A549 (cell line): ENCODE measurements at regions not wholly inside any gene's neighbourhood (a gene's known extent, or its start where the extent isn't known, plus 50 kb on each side); places are given as distances from the start of the nearest gene placed in this dataset.

ENCODE experiments used
- ATAC-seq, 2 experiments: fragments of 200-7000 bp in 1 of 2; fragments of >200 bp in 1 of 2; cut with Nextera tagmentation in 1 of 2; cut with Tn5 transposase in 1 of 2; 3 replicates each; pipeline versions ENCODE4 v1.8.0 to v1.9.1; 2018 to 2020; ENCODE audit warnings: mild to moderate bottlenecking in 1 of 2, moderate library complexity in 1 of 2
- CTCF ChIA-PET: fragments of 300-600 bp; sonication (Branson Sonifier 250); formaldehyde crosslinking; extraction: SDS; loops from one replicate; lab custom pipeline; 2021; ENCODE audit warnings: antibody characterized with exemption, inconsistent platforms; lab: Yijun Ruan, JAX
- POLR2A ChIA-PET: fragments of 350-600 bp; formaldehyde crosslinking; extraction: SDS; loops from one replicate; lab custom pipeline; 2021; ENCODE audit warnings: antibody characterized with exemption, inconsistent platforms; lab: Yijun Ruan, JAX
- DNase-seq, 2 experiments: peaks; one replicate each; pipeline versions ENCODE4 v3.0.0 to v3.0.0-alpha.2; 2011 to 2016; ENCODE audit warnings: low read depth in 1 of 2, low spot score in 1 of 2
- FAIRE-seq: peaks from 2 replicates; lab custom pipeline; 2011; peaks lifted over from hg19 to GRCh38; lab: Jason Lieb, UNC
- H3K27ac ChIP-seq, 2 experiments: fragments of >200 bp; sonication (Bioruptor Twin); formaldehyde crosslinking; 3 replicates each; pipeline ENCODE4 v1.5.1; 2016 to 2017
- H3K4me1 ChIP-seq: fragments of >200 bp; sonication (Bioruptor Twin); formaldehyde crosslinking; 3 replicates; pipeline ENCODE4 v1.6.1; 2016
- H3K4me2 ChIP-seq: fragments of >200 bp; sonication (Bioruptor Twin); formaldehyde crosslinking; 3 replicates; pipeline ENCODE4 v1.6.1; 2016
- H3K4me3 ChIP-seq: fragments of >200 bp; sonication (Bioruptor Twin); formaldehyde crosslinking; 3 replicates; pipeline ENCODE4 v1.5.1; 2016
- H3K9me3 ChIP-seq: fragments of >200 bp; sonication (Bioruptor Twin); formaldehyde crosslinking; 3 replicates; pipeline ENCODE4 v1.6.1; 2016
- BCL3 ChIP-seq: fragments of >200 bp; sonication (Bioruptor Twin); formaldehyde crosslinking; IDR thresholded peaks from 3 replicates; pipeline ENCODE4 v1.6.1; 2016
- BHLHE40 ChIP-seq: IDR thresholded peaks from 2 replicates; pipeline ENCODE4 v1.6.1; 2012; ENCODE audit warnings: low read depth, low read length, inconsistent platforms
- CBX2 ChIP-seq: fragments of 200-600 bp; sonication (generic); IDR thresholded peaks from 2 replicates; pipeline ENCODE4 v1.6.1; 2016; ENCODE audit warnings: low read depth, mild to moderate bottlenecking, borderline replicate concordance
- CEBPB ChIP-seq, 2 experiments: fragments of >200 bp in 1 of 2; sonication (Bioruptor Twin) in 1 of 2; formaldehyde crosslinking in 1 of 2; IDR thresholded peaks; 2 replicates each; pipeline ENCODE4 v1.6.1; 2012 to 2016
- CHD4 ChIP-seq: fragments of 200-600 bp; sonication (generic); IDR thresholded peaks from 2 replicates; pipeline ENCODE4 v1.6.1; 2016; ENCODE audit warnings: antibody characterized with exemption, mild to moderate bottlenecking, borderline replicate concordance
- EHF ChIP-seq: fragments of 250-450 bp; sonication (Bioruptor Pico); IDR thresholded peaks from 2 replicates; pipeline ENCODE4 v1.5.0; 2020; ENCODE audit warnings: mild to moderate bottlenecking
- EHMT2 ChIP-seq: fragments of 200-600 bp; sonication (generic); IDR thresholded peaks from 2 replicates; pipeline ENCODE4 v1.6.1; 2016; ENCODE audit warnings: antibody characterized with exemption, low read depth, mild to moderate bottlenecking, moderate library complexity
- ELK1 ChIP-seq: fragments of 150-350 bp; IDR thresholded peaks from 2 replicates; pipeline ENCODE4 v1.6.1; 2014; ENCODE audit warnings: low read depth, mild to moderate bottlenecking, low read length
- ESRRA ChIP-seq: fragments of 150-350 bp; IDR thresholded peaks from 2 replicates; pipeline ENCODE4 v1.6.1; 2014; ENCODE audit warnings: mild to moderate bottlenecking, low read length, borderline replicate concordance
- FOXS1 ChIP-seq: fragments of 250-450 bp; sonication (Bioruptor Pico); IDR thresholded peaks from 2 replicates; pipeline ENCODE4 v1.5.0; 2020; ENCODE audit warnings: mild to moderate bottlenecking, moderate library complexity
- HDAC2 ChIP-seq: fragments of 200-600 bp; sonication (generic); IDR thresholded peaks from 2 replicates; pipeline ENCODE4 v1.6.1; 2016
- HOXA7 ChIP-seq: fragments of 250-450 bp; sonication (Bioruptor Pico); IDR thresholded peaks from 2 replicates; pipeline ENCODE4 v1.5.0; 2020; ENCODE audit warnings: mild to moderate bottlenecking, moderate library complexity
- JUNB ChIP-seq: fragments of >200 bp; sonication (Bioruptor Twin); formaldehyde crosslinking; IDR thresholded peaks from 2 replicates; pipeline ENCODE4 v1.6.1; 2016
- KDM5A ChIP-seq: fragments of 200-600 bp; sonication (generic); IDR thresholded peaks from 2 replicates; pipeline ENCODE4 v1.6.1; 2016; ENCODE audit warnings: antibody characterized with exemption, mild to moderate bottlenecking
- NPAS2 ChIP-seq: fragments of 250-450 bp; sonication (Bioruptor Pico); IDR thresholded peaks from 2 replicates; pipeline ENCODE4 v1.8.0; 2022; ENCODE audit warnings: mild to moderate bottlenecking, moderate library complexity, borderline replicate concordance
- NR3C1 ChIP-seq: fragments of >200 bp; sonication (Bioruptor Twin); formaldehyde crosslinking; IDR thresholded peaks from 3 replicates; pipeline ENCODE4 v1.6.1; 2017
- REST ChIP-seq: fragments of 200-600 bp; sonication (generic); IDR thresholded peaks from 2 replicates; pipeline ENCODE4 v1.6.1; 2016; ENCODE audit warnings: antibody characterized with exemption, mild to moderate bottlenecking, moderate library complexity
- SMC3 ChIP-seq: fragments of >200 bp; sonication (Bioruptor Twin); formaldehyde crosslinking; IDR thresholded peaks from 3 replicates; pipeline ENCODE4 v1.6.1; 2018; ENCODE audit warnings: inconsistent platforms
- USF2 ChIP-seq: fragments of 450-650 bp; IDR thresholded peaks from 2 replicates; pipeline ENCODE4 v1.6.1; 2014; ENCODE audit warnings: antibody characterized with exemption
- WGBS: methylation state at CpG from one replicate; pipeline ENCODE4 v1.1.6; 2017; ENCODE audit errors: missing lambda C conversion rate; 5-methylcytosine and 5-hydroxymethylcytosine counted together

- peak overlapping the region; percentile 67 to 87; a peak in 5 of 6 replicates for H3K27ac ChIP-seq
- ATAC-seq (no peak), DNase-seq (no peak), FAIRE-seq (no peak)
- TF ChIP-seq CEBPB (IDR thresholded peaks at IDR 0.05) (no peak), KDM5A (no peak), SMC3 (no peak), ELK1 (no peak), EHMT2 (no peak), NPAS2 (CRISPR knock-in tag) (no peak), CBX2 (no peak), BHLHE40 (no peak), REST (no peak), NR3C1 (no peak), HOXA7 (CRISPR knock-in tag) (no peak), ESRRA (no peak), USF2 (no peak), BCL3 (no peak), HDAC2 (no peak), FOXS1 (CRISPR knock-in tag) (no peak), JUNB (no peak), EHF (CRISPR knock-in tag) (no peak), CHD4 (no peak)
- H3K4me1 ChIP-seq: peaks cover 37% of the 10 kb centered on the region
- ChIA-PET POLR2A (no interaction called here), CTCF (interaction anchor here (0.6 to 6.5 kb wide), 5 partner anchors 24 to 151 kb away, joined by 3 to 56 read pairs (median 3); no protein-coding TSS in a partner anchor)
- WGBS: 84% methylated on average over 13 of the region's 13 CpGs
- H3K4me3 ChIP-seq: no peak overlapping the region
- H3K4me2 ChIP-seq: 0 out of 3 replicates have a peak overlapping the region, but pooled peaks have one; percentile 5
- H3K9me3 ChIP-seq: no peaks in the 10 kb centered on the region
These were observed 106.4 kb upstream of the PTPN1 start for GRCh38 chr20:50403565-50404418.
